ENCODE measurements at regions not wholly inside any gene's neighbourhood (a gene's known extent, or its start where the extent isn't known, plus 50 kb on each side); places are given as distances from the start of the nearest gene placed in this dataset.

DNA sequence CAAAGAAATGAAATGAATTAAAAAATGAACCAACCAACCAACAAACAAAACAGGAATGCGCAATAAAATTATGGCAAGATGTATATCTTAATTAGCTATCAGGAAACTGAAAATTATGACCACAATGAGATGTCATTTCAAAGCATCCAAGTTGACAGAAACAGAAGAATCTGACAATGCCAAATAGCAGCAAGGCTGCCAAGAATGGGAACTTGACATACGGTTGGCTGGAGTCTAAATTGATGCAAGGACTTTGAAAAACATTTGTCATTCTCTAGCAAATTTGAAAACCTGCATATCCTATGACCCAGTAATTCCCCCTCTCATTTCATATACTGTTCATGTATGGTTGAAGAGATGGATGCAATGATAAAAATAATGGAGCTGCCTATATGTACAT, 1262.6 kb downstream of the TBC1D22A start:
- peaks cover 6% of the 10 kb centered on the region; the same call in 1 of the 2 replicates for H3K27me3 ChIP-seq (ENCODE audit: insufficient read depth, low read length)
- no peaks in the 10 kb centered on the region for H3K4me1 ChIP-seq (ENCODE audit: control insufficient read depth in 1 of 2, insufficient read depth in 2 of 2, low read length in 2 of 2)
- no peak overlapping the region for H3K4me2 ChIP-seq (ENCODE audit: low read length)
- ChIA-PET CTCF (no interaction called here), RAD21 (ENCODE audit: low non-redundant PET in 1 of 2, low total read pairs in 2 of 2, uncharacterized antibody in 2 of 2, unreplicated experiment in 2 of 2) (no interaction called here), POLR2A (no interaction called here)
- BruUV-seq (replicated peaks), result no TSS peak
- no peaks in the 10 kb centered on the region for H3K9me2 ChIP-seq (ENCODE audit: insufficient read depth)
- H4K20me1 ChIP-seq (ENCODE audit: insufficient read depth), result no peaks in the 10 kb centered on the region; the same call in 1 of the 2 replicates
- intact Hi-C loops (cut with micrococcal nuclease), result no loop called here
- no peak overlapping the region for H3K27ac ChIP-seq (ENCODE audit: low read depth, low read length)
- H2AFZ ChIP-seq (ENCODE audit: low read depth, low read length, poor library complexity, severe bottlenecking), result no peak overlapping the region
- peaks cover 4 to 13% of the 10 kb centered on the region in 2 experiments; a peak in 2 of 4 replicates for H3K9me3 ChIP-seq (ENCODE audit: control insufficient read depth in 1 of 2, insufficient read depth in 1 of 2, low read depth in 1 of 2, low read length in 2 of 2)
- H3K9ac ChIP-seq (ENCODE audit: low read length), result no peak overlapping the region
- H3K36me3 ChIP-seq (ENCODE audit: control insufficient read depth in 1 of 2, insufficient read depth in 2 of 2, low read length in 2 of 2), result no peaks in the 10 kb centered on the region
- ATAC-seq (no peak), DNase-seq (ENCODE audit: low read depth, low spot score) (no peak)
- no peak overlapping the region for H3K4me3 ChIP-seq (replicated peaks in 1 of 2; ENCODE audit: low read depth in 1 of 2, low read length in 2 of 2)
- no peaks in the 10 kb centered on the region for H3K79me2 ChIP-seq (ENCODE audit: insufficient read depth, low read length)
- TF ChIP-seq YY1 (IDR thresholded peaks at IDR 0.05; ENCODE audit: extremely low read depth, insufficient replicate concordance, low read depth, low read length), result no peak
- TF ChIP-seq ATF3 (IDR thresholded peaks at IDR 0.05), result no peak
- TF ChIP-seq FOSL1 (IDR thresholded peaks at IDR 0.05; ENCODE audit: low read depth), result no peak
- TF ChIP-seq SP1 (IDR thresholded peaks at IDR 0.05; ENCODE audit: low read depth), result no peak
- TF ChIP-seq EZH2phosphoT487 (IDR thresholded peaks at IDR 0.05; ENCODE audit: borderline replicate concordance), result no peak
- TF ChIP-seq EZH2 (IDR thresholded peaks at IDR 0.05), result no peak
- TF ChIP-seq POLR2AphosphoS5 (IDR thresholded peaks at IDR 0.05; ENCODE audit: low read depth, low read length), result no peak
- TF ChIP-seq, protein P1, sequence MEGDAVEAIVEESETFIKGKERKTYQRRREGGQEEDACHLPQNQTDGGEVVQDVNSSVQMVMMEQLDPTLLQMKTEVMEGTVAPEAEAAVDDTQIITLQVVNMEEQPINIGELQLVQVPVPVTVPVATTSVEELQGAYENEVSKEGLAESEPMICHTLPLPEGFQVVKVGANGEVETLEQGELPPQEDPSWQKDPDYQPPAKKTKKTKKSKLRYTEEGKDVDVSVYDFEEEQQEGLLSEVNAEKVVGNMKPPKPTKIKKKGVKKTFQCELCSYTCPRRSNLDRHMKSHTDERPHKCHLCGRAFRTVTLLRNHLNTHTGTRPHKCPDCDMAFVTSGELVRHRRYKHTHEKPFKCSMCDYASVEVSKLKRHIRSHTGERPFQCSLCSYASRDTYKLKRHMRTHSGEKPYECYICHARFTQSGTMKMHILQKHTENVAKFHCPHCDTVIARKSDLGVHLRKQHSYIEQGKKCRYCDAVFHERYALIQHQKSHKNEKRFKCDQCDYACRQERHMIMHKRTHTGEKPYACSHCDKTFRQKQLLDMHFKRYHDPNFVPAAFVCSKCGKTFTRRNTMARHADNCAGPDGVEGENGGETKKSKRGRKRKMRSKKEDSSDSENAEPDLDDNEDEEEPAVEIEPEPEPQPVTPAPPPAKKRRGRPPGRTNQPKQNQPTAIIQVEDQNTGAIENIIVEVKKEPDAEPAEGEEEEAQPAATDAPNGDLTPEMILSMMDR (IDR thresholded peaks at IDR 0.05 in 2 of 3, conservative IDR thresholded peaks at IDR 0.05 in 1 of 3; ENCODE audit: borderline replicate concordance in 1 of 3, insufficient read depth in 1 of 3, low read depth in 2 of 3, low read length in 2 of 3), result no peak
- TF ChIP-seq TCF7L2 (IDR thresholded peaks at IDR 0.05; ENCODE audit: borderline replicate concordance, extremely low read depth, insufficient read depth, insufficient read length), result no peak
- TF ChIP-seq ZNF274 (IDR thresholded peaks at IDR 0.05; ENCODE audit: low read depth, low read length), result no peak
- TF ChIP-seq REST (IDR thresholded peaks at IDR 0.05; ENCODE audit: low read depth), result no peak
- no peak for TF ChIP-seq JUND (IDR thresholded peaks at IDR 0.05)
